Right ventricle myocardium inferior (tissue), 1 donor: ENCODE measurements at regions not wholly inside any gene's neighbourhood (a gene's known extent, or its start where the extent isn't known, plus 50 kb on each side); places are given as distances from the start of the nearest gene placed in this dataset.
"Not testable (repeated sequence)": the region's sequence is repeated elsewhere in the genome, so short reads cannot be mapped to it uniquely, and the experiment has no call there.

ENCODE experiments used
- ATAC-seq: fragments of 200-7000 bp; cut with Tn5 transposase; one replicate; pipeline ENCODE4 v1.9.1; 2020; ENCODE audit warnings: mild to moderate bottlenecking, moderate library complexity
- DNase-seq: peaks from one replicate; pipeline ENCODE4 v3.0.0; 2021; ENCODE audit errors: missing footprints
- intact Hi-C: fragments of 100-400 bp; cut with DNase I; formaldehyde crosslinking; loops from one replicate; pipeline ENCODE4 v1.11.0; 2022
- donor health status: DM: no; HTN: yes; CAD: no; lungs with severe emphysema.

GRCh38 chr12:13362260-13362841, 165.8 kb downstream of the EMP1 start:
- ATAC-seq = peak; percentile 71

GRCh38 chr12:13359636-13360035, 163.1 kb downstream of the EMP1 start:
- ATAC-seq (no peak), DNase-seq (no peak)
- intact Hi-C loops = loop anchor here (5.0 kb wide), 1 partner anchor 173 kb away; no protein-coding TSS in a partner anchor

More at GRCh38 chr12:13362260-13362841, 165.8 kb downstream of the EMP1 start:
- intact Hi-C loops = loop anchor here (1.0 to 5.0 kb wide), 2 partner anchors 170 to 299 kb away; no protein-coding TSS in a partner anchor
- DNase-seq = peak; percentile 63

GRCh38 chr12:13358391-13358905, 161.9 kb downstream of the EMP1 start:
- ATAC-seq (no peak), DNase-seq (no peak)
- intact Hi-C loops = no loop called here

- DNase-seq = no peak
- intact Hi-C loops = no loop called here
- ATAC-seq = no peak
Measured at GRCh38 chr12:13350946-13351345, 154.4 kb downstream of the EMP1 start.

GRCh38 chr12:13350381-13350780, 153.9 kb downstream of the EMP1 start:
- no peak for DNase-seq
- no peak for ATAC-seq
- intact Hi-C loops = no loop called here

GRCh38 chr12:13348464-13348863, 151.9 kb downstream of the EMP1 start:
- intact Hi-C loops = no loop called here
- ATAC-seq = no peak
- no peak for DNase-seq

- ATAC-seq (no peak), DNase-seq (no peak)
- intact Hi-C loops = no loop called here
Measured at GRCh38 chr12:13347241-13348043, 150.9 kb downstream of the EMP1 start.

GRCh38 chr12:13345722-13346121, 149.2 kb downstream of the EMP1 start:
- DNase-seq = no peak
- ATAC-seq = no peak
- intact Hi-C loops = no loop called here

- DNase-seq (no peak), ATAC-seq (no peak)
- intact Hi-C loops = no loop called here
Measured at GRCh38 chr12:13343375-13343774, 146.8 kb downstream of the EMP1 start.

GRCh38 chr12:13342971-13343370, 146.4 kb downstream of the EMP1 start:
- intact Hi-C loops = no loop called here
- DNase-seq (no peak), ATAC-seq (no peak)

- DNase-seq = no peak
Measured at GRCh38 chr12:13340149-13340548, 143.6 kb downstream of the EMP1 start.

GRCh38 chr12:13339538-13339937, 143.0 kb downstream of the EMP1 start:
- ATAC-seq (no peak), DNase-seq (no peak)
- intact Hi-C loops = no loop called here

More at GRCh38 chr12:13340149-13340548, 143.6 kb downstream of the EMP1 start:
- intact Hi-C loops = no loop called here
- no peak for ATAC-seq

- ATAC-seq (no peak), DNase-seq (no peak)
- intact Hi-C loops = no loop called here
Measured at GRCh38 chr12:13339091-13339490, 142.6 kb downstream of the EMP1 start.

- ATAC-seq (no peak), DNase-seq (no peak)
- intact Hi-C loops = no loop called here
Measured at GRCh38 chr12:13337791-13338190, 141.3 kb downstream of the EMP1 start.

GRCh38 chr12:13336216-13336615, 139.7 kb downstream of the EMP1 start:
- intact Hi-C loops = no loop called here
- no peak for DNase-seq
- no peak for ATAC-seq

GRCh38 chr12:13328535-13328934, 132.0 kb downstream of the EMP1 start:
- DNase-seq (no peak), ATAC-seq (no peak)
- intact Hi-C loops = no loop called here

- intact Hi-C loops = no loop called here
- no peak for DNase-seq
Measured at GRCh38 chr12:13326076-13326475, 129.6 kb downstream of the EMP1 start.

GRCh38 chr12:13325037-13325436, 128.5 kb downstream of the EMP1 start:
- intact Hi-C loops, DNase-seq, ATAC-seq: not testable (repeated sequence)

More at GRCh38 chr12:13326076-13326475, 129.6 kb downstream of the EMP1 start:
- no peak for ATAC-seq

GRCh38 chr12:13318231-13319015, 121.9 kb downstream of the EMP1 start:
- DNase-seq (no peak), ATAC-seq (no peak)
- intact Hi-C loops = no loop called here
